ENCODE measurements at regions not wholly inside any gene's neighbourhood (a gene's known extent, or its start where the extent isn't known, plus 50 kb on each side); places are given as distances from the start of the nearest gene placed in this dataset.
A peak's percentile ranks its signal among the peaks of the same experiment; 100 is the strongest.

DNA sequence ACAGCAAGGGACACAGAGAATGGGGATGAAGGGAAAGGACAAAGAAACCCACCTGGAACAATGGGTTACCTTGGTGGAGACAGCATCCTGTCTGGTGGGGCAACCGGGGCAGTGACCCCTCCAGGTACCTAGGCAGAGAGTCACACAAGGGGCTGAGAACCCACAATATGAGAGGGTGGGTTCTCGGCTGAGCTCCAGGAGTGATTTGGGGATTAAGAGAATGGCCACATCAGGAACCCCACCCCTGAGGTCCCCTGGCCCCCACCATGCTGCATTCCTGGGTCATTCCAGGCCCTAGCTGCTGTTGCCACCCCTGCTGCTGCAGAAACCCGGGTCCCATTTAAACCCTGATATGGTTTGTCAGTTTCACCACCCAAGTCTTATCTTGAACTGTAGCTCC is 172.3 kb downstream of the RTP5 start:
- Mint-ChIP-seq H3K27me3 (ENCODE audit: low read depth) (peaks cover 96% of the 10 kb centered on the region), H3K27ac (no peak overlapping the region), H3K4me1 (peaks cover 0 to 9% of the 10 kb centered on the region in 2 experiments; a peak in 2 of 4 replicates), H3K36me3 (ENCODE audit: insufficient read depth in 1 of 3, low read depth in 3 of 3) (peaks cover 2 to 8% (median 4%) of the 10 kb centered on the region in 3 experiments; a peak in 3 of 7 replicates), H3K9me3 (peaks cover 15 to 28% of the 10 kb centered on the region in 2 experiments), H3K4me3 (no peak overlapping the region)
- Histone ChIP-seq H2BK15ac (ENCODE audit: low read depth, low read length) (no peak overlapping the region), H3K18ac (ENCODE audit: insufficient read length, low read depth, low read length) (no peak overlapping the region), H3K4ac (ENCODE audit: low read depth, low read length) (no peak overlapping the region), H2BK12ac (ENCODE audit: insufficient read length, low read depth, low read length) (no peak overlapping the region), H3K27me3 (ENCODE audit: insufficient read depth, low read length) (peaks cover 13% of the 10 kb centered on the region; the same call in 1 of the 2 replicates), H4K5ac (ENCODE audit: insufficient read length, low read depth, low read length) (no peak overlapping the region), H3K56ac (ENCODE audit: insufficient read length, low read depth, low read length) (no peak overlapping the region), H3K23ac (ENCODE audit: insufficient read length, low read depth, low read length) (no peak overlapping the region), H3K79me1 (ENCODE audit: insufficient read depth, low read depth, low read length, poor library complexity, severe bottlenecking) (no peaks in the 10 kb centered on the region), H3K27ac (ENCODE audit: insufficient read length, low read depth, low read length) (no peak overlapping the region), H2BK20ac (ENCODE audit: low read depth, low read length, poor library complexity, severe bottlenecking) (no peak overlapping the region), H2BK5ac (ENCODE audit: insufficient read length, low read length) (no peak overlapping the region), H3K9ac (ENCODE audit: extremely low read depth, insufficient read length, low read length) (no peak overlapping the region), H3K9me3 (ENCODE audit: control insufficient read depth, low read depth, low read length) (no peaks in the 10 kb centered on the region), H3K4me1 (ENCODE audit: insufficient read depth, low read length) (no peaks in the 10 kb centered on the region), H2AFZ (ENCODE audit: low read length) (no peak overlapping the region), H2AK5ac (ENCODE audit: insufficient read length, low read length) (no peak overlapping the region), H3T11ph (ENCODE audit: low read length) (no peak overlapping the region), H3K23me2 (ENCODE audit: insufficient read length, low read depth, low read length, poor library complexity, severe bottlenecking) (no peaks in the 10 kb centered on the region), H4K8ac (replicated peaks; ENCODE audit: insufficient read length, low read depth, low read length) (no peak overlapping the region), H4K91ac (ENCODE audit: insufficient read length, low read depth, low read length) (no peak overlapping the region), H3K14ac (ENCODE audit: insufficient read depth, low read length) (no peak overlapping the region), H2BK120ac (ENCODE audit: low read depth, low read length, poor library complexity, severe bottlenecking) (no peak overlapping the region), H3K79me2 (ENCODE audit: insufficient read depth, low read length) (no peaks in the 10 kb centered on the region), H3K4me2 (ENCODE audit: insufficient read depth, insufficient read length, low read length) (no peak overlapping the region), H4K20me1 (ENCODE audit: control insufficient read depth, insufficient read depth, insufficient read length) (no peaks in the 10 kb centered on the region)
- peak; percentile 8 for DNase-seq
- no CpG with 5 or more reads among the region's 3 CpGs for WGBS (ENCODE audit: extremely low coverage, insufficient read length, low lambda C conversion rate)
- TF ChIP-seq, protein P1, sequence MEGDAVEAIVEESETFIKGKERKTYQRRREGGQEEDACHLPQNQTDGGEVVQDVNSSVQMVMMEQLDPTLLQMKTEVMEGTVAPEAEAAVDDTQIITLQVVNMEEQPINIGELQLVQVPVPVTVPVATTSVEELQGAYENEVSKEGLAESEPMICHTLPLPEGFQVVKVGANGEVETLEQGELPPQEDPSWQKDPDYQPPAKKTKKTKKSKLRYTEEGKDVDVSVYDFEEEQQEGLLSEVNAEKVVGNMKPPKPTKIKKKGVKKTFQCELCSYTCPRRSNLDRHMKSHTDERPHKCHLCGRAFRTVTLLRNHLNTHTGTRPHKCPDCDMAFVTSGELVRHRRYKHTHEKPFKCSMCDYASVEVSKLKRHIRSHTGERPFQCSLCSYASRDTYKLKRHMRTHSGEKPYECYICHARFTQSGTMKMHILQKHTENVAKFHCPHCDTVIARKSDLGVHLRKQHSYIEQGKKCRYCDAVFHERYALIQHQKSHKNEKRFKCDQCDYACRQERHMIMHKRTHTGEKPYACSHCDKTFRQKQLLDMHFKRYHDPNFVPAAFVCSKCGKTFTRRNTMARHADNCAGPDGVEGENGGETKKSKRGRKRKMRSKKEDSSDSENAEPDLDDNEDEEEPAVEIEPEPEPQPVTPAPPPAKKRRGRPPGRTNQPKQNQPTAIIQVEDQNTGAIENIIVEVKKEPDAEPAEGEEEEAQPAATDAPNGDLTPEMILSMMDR (conservative IDR thresholded peaks at IDR 0.05): no peak
